B cell (primary cell): ENCODE measurements at regions not wholly inside any gene's neighbourhood (a gene's known extent, or its start where the extent isn't known, plus 50 kb on each side); places are given as distances from the start of the nearest gene placed in this dataset.

Experiments
- ATAC-seq: fragments of 200-7000 bp; cut with Tn5 transposase; one replicate; pipeline ENCODE4 v1.10.0; 2021; ENCODE audit warnings: low read depth, mild to moderate bottlenecking, moderate number of reproducible peaks, moderate library complexity
- CTCF ChIA-PET: fragments of 350-600 bp; sonication (Branson Sonifier 250); formaldehyde crosslinking; loops from one replicate; lab custom pipeline; 2021; ENCODE audit warnings: antibody characterized with exemption, inconsistent platforms; lab: Charles Lee
- POLR2A ChIA-PET: fragments of 350-600 bp; sonication (Branson Sonifier 250); formaldehyde crosslinking; loops from one replicate; lab custom pipeline; 2021; ENCODE audit warnings: antibody characterized with exemption; lab: Charles Lee
- DNase-seq: peaks from one replicate; pipeline ENCODE4 v3.0.0; 2013
- H2AFZ ChIP-seq: 2 replicates; pipeline ENCODE4 v1.6.1; 2012; ENCODE audit warnings: mild to moderate bottlenecking, low read depth, low read length; ENCODE audit not compliant: insufficient read depth, poor library complexity, severe bottlenecking
- H3K27ac ChIP-seq, 2 donors: 1 replicate in 1 of 2; 2 replicates in 1 of 2; pipeline ENCODE4 v1.5.1; 2012 to 2013; ENCODE audit warnings: low read length in 2 of 2, mild to moderate bottlenecking in 2 of 2, moderate library complexity in 1 of 2
- H3K27me3 ChIP-seq, 4 experiments: fragments of 200-600 bp in 1 of 4; sonication (generic) in 1 of 4; replicated peaks in 1 of 4; 1 replicate in 2 of 4; 2 replicates in 2 of 4; pipeline versions ENCODE4 v1.6.1 to v1.7.0; 2013 to 2016; ENCODE audit warnings: low read length in 3 of 4, mild to moderate bottlenecking in 2 of 4, mixed read lengths in 1 of 4, moderate library complexity in 1 of 4; ENCODE audit not compliant: insufficient read depth in 4 of 4, control insufficient read depth in 3 of 4; ENCODE audit errors: control extremely low read depth in 1 of 4
- H3K36me3 ChIP-seq, 2 experiments: replicated peaks in 1 of 2; 1 replicate in 1 of 2; 2 replicates in 1 of 2; pipeline versions ENCODE4 v1.6.1 to v1.7.1; 2013; ENCODE audit warnings: low read length in 1 of 2; ENCODE audit not compliant: insufficient read depth in 2 of 2, control insufficient read depth in 1 of 2; ENCODE audit errors: control extremely low read depth in 1 of 2, extremely low read depth in 1 of 2
- H3K4me1 ChIP-seq, 2 donors: fragments of 200-600 bp in 1 of 2; sonication (generic) in 1 of 2; 1 replicate in 1 of 2; 2 replicates in 1 of 2; pipeline versions ENCODE4 v1.5.1 to v1.6.1; 2013 to 2017; ENCODE audit warnings: low read length in 2 of 2; ENCODE audit not compliant: control insufficient read depth in 2 of 2, insufficient read depth in 2 of 2
- H3K4me2 ChIP-seq: replicated peaks from 2 replicates; pipeline ENCODE3; 2012; ENCODE audit warnings: mild to moderate bottlenecking, low read depth, low read length; ENCODE audit not compliant: poor library complexity, severe bottlenecking
- H3K4me3 ChIP-seq, 5 experiments: fragments of 200-600 bp in 1 of 5; sonication (generic) in 1 of 5; 1 replicate in 3 of 5; 2 replicates in 2 of 5; pipeline versions ENCODE4 v1.5.1 to v1.7.0; 2011 to 2016; ENCODE audit warnings: low read length in 4 of 5, mild to moderate bottlenecking in 4 of 5, low read depth in 2 of 5, control low read depth in 1 of 5, moderate library complexity in 1 of 5; ENCODE audit not compliant: insufficient read depth in 1 of 5; ENCODE audit errors: control extremely low read depth in 1 of 5, extremely low read depth in 1 of 5
- H3K79me2 ChIP-seq: fragments of 200-600 bp; sonication (generic); one replicate; pipeline ENCODE4 v1.6.0; 2016; ENCODE audit warnings: low read length; ENCODE audit not compliant: control insufficient read depth, insufficient read depth
- H3K9ac ChIP-seq: fragments of 200-600 bp; sonication (generic); 2 replicates; pipeline ENCODE4 v1.6.1; 2017; ENCODE audit warnings: mild to moderate bottlenecking, low read length, moderate library complexity
- H3K9me3 ChIP-seq, 3 donors: one replicate each; pipeline versions ENCODE4 v1.6.1 to v1.7.1; 2013; ENCODE audit warnings: low read length in 2 of 3; ENCODE audit not compliant: control insufficient read depth in 2 of 3, insufficient read depth in 1 of 3; ENCODE audit errors: control extremely low read depth in 1 of 3
- H4K20me1 ChIP-seq: 2 replicates; pipeline ENCODE4 v1.6.0; 2012; ENCODE audit warnings: mild to moderate bottlenecking, low read length; ENCODE audit not compliant: insufficient read depth, control insufficient read depth, poor library complexity, severe bottlenecking
- H3K27ac Mint-ChIP-seq: one replicate; pipeline ENCODE4 v1.8.0; 2021; ENCODE audit warnings: mixed read lengths
- H3K27me3 Mint-ChIP-seq: one replicate; pipeline ENCODE4 v1.8.0; 2021; ENCODE audit warnings: mixed read lengths
- H3K4me1 Mint-ChIP-seq: one replicate; pipeline ENCODE4 v1.8.0; 2021; ENCODE audit warnings: mixed read lengths
- H3K4me3 Mint-ChIP-seq: one replicate; pipeline ENCODE4 v1.8.0; 2021; ENCODE audit warnings: mixed read lengths
- H3K9me3 Mint-ChIP-seq: one replicate; pipeline ENCODE4 v1.8.0; 2022; ENCODE audit warnings: mixed read lengths; ENCODE audit not compliant: insufficient read depth
- EZH2 ChIP-seq: IDR thresholded peaks from 2 replicates; pipeline ENCODE4 v1.6.1; 2012; ENCODE audit warnings: borderline replicate concordance, low read depth, mild to moderate bottlenecking, moderate library complexity, low read length; ENCODE audit not compliant: insufficient read depth, poor library complexity, severe bottlenecking
- WGBS: methylation state at CpG from one replicate; pipeline ENCODE4 v1.1.5; 2013; ENCODE audit warnings: missing lambda C conversion rate; ENCODE audit not compliant: insufficient coverage; 5-methylcytosine and 5-hydroxymethylcytosine counted together
- intact Hi-C: fragments of 100-400 bp; cut with micrococcal nuclease; formaldehyde crosslinking; loops from one replicate; pipeline ENCODE4 v1.10.0; 2022
- TF ChIP-seq, protein P1 (sequence below): fragments of 200-600 bp; IDR thresholded peaks from one replicate; pipeline ENCODE4 v1.8.0; 2022; ENCODE audit warnings: antibody characterized with exemption, mild to moderate bottlenecking

DNA sequence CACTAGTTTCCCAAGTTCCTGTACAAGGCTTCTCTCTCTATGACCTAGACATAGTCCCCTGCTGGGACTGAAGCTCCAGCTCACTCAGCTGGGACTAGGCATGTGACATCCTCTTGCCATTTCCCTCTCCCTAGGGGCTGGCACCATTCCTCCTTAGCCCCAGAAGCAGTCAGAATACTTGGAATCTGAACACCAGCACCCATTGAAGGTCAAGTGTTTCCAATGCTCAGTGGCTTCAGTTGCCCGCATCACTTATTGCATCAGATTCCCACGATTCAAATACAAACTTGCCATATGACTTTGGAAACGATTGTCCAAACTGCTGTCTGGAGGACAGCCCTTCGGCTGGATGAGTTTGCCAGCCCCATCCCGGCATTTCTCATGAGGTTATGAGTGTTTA lies 65.5 kb upstream of the HOPX start:
- Histone ChIP-seq H3K27ac (no peak overlapping the region), H3K4me2 (no peak overlapping the region), H4K20me1 (no peaks in the 10 kb centered on the region), H3K4me3 (no peak overlapping the region), H2AFZ (no peak overlapping the region), H3K9ac (no peak overlapping the region), H3K79me2 (no peaks in the 10 kb centered on the region), H3K4me1 (no peaks in the 10 kb centered on the region), H3K36me3 (no peaks in the 10 kb centered on the region), H3K9me3 (peaks cover 0 to 5% (median 4%) of the 10 kb centered on the region in 3 donors), H3K27me3 (no peaks in the 10 kb centered on the region)
- DNase-seq (no peak), ATAC-seq (no peak)
- intact Hi-C loops: no loop called here
- no peak overlapping the region for H3K4me3 Mint-ChIP-seq
- H3K27ac Mint-ChIP-seq: no peak overlapping the region
- WGBS: 93% methylated on average over 4 of the region's 5 CpGs
- POLR2A ChIA-PET: no interaction called here
- H3K4me1 Mint-ChIP-seq: no peaks in the 10 kb centered on the region
- H3K27me3 Mint-ChIP-seq: no peaks in the 10 kb centered on the region
- no peak for TF ChIP-seq EZH2
- TF ChIP-seq, protein P1, sequence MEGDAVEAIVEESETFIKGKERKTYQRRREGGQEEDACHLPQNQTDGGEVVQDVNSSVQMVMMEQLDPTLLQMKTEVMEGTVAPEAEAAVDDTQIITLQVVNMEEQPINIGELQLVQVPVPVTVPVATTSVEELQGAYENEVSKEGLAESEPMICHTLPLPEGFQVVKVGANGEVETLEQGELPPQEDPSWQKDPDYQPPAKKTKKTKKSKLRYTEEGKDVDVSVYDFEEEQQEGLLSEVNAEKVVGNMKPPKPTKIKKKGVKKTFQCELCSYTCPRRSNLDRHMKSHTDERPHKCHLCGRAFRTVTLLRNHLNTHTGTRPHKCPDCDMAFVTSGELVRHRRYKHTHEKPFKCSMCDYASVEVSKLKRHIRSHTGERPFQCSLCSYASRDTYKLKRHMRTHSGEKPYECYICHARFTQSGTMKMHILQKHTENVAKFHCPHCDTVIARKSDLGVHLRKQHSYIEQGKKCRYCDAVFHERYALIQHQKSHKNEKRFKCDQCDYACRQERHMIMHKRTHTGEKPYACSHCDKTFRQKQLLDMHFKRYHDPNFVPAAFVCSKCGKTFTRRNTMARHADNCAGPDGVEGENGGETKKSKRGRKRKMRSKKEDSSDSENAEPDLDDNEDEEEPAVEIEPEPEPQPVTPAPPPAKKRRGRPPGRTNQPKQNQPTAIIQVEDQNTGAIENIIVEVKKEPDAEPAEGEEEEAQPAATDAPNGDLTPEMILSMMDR: no peak
- H3K9me3 Mint-ChIP-seq: no peaks in the 10 kb centered on the region
- CTCF ChIA-PET: no interaction called here

DNA sequence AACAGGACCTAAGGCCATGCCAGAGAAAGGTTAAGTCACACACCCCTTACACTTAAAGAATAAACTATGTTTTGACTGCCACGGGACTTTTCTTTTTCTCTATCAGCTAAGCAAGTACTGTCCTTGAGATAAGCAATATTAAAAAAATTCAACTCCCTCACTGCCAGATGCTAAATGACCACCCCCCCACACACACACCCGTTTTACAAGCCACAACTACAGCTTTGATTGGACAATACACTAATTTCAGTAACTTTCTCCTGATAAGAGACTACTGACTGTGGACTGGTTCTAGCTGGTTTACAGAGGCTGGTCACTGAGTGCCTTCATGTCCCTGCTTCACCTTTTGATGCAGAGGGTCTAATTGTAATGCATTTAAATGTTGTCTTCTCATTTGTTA lies 63.9 kb upstream of the HOPX start:
- ATAC-seq (no peak), DNase-seq (no peak)
- CTCF ChIA-PET: no interaction called here
- H3K27ac Mint-ChIP-seq: no peak overlapping the region
- H3K27me3 ChIP-seq: no peaks in the 10 kb centered on the region
- no peak overlapping the region for H3K27ac ChIP-seq
- no peaks in the 10 kb centered on the region for H3K36me3 ChIP-seq
- no peaks in the 10 kb centered on the region for H3K4me1 Mint-ChIP-seq
- H3K27me3 Mint-ChIP-seq: no peaks in the 10 kb centered on the region
- intact Hi-C loops: no loop called here
- H3K4me1 ChIP-seq: no peaks in the 10 kb centered on the region
- POLR2A ChIA-PET: no interaction called here
- no peak overlapping the region for H3K4me2 ChIP-seq
- no peaks in the 10 kb centered on the region for H3K9me3 Mint-ChIP-seq
- TF ChIP-seq, protein P1: no peak
- TF ChIP-seq EZH2: no peak
- peaks cover 0 to 4% (median 0%) of the 10 kb centered on the region in 3 donors for H3K9me3 ChIP-seq
- no CpG with 5 or more reads among the region's 2 CpGs for WGBS
- no peaks in the 10 kb centered on the region for H4K20me1 ChIP-seq
- H3K9ac ChIP-seq: no peak overlapping the region
- no peaks in the 10 kb centered on the region for H3K79me2 ChIP-seq
- no peak overlapping the region for H3K4me3 ChIP-seq
- no peak overlapping the region for H3K4me3 Mint-ChIP-seq
- no peak overlapping the region for H2AFZ ChIP-seq
